HK-2 (cell line): ENCODE measurements at regions not wholly inside any gene's neighbourhood (a gene's known extent, or its start where the extent isn't known, plus 50 kb on each side); places are given as distances from the start of the nearest gene placed in this dataset.
"Not testable (repeated sequence)": the region's sequence is repeated elsewhere in the genome, so short reads cannot be mapped to it uniquely, and the experiment has no call there.

Experiments
- DNase-seq: peaks from one replicate; pipeline ENCODE4 v3.0.0-alpha.2; 2018; ENCODE audit not compliant: unreplicated experiment

DNA sequence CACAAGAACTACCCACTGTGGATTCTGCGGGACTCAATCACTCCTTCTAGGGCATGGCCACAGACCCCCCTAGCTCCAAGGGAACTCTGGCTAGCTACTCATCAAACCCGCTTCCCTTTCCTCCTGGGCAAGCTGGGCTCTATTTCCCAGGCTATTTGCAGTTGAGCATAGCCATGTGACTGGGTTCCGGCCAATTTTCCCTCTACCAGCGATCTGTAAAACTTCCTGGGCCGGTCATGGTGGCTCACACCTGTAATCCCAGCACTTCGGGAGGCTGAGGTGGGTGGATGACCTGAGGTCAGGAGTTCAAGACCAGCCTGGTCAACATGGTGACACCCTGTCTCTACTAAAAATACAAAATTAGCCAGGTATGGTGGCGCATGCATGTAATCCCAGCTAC is 214.9 kb upstream of the IRF2BP2 start:
- not testable (repeated sequence) for DNase-seq

DNA sequence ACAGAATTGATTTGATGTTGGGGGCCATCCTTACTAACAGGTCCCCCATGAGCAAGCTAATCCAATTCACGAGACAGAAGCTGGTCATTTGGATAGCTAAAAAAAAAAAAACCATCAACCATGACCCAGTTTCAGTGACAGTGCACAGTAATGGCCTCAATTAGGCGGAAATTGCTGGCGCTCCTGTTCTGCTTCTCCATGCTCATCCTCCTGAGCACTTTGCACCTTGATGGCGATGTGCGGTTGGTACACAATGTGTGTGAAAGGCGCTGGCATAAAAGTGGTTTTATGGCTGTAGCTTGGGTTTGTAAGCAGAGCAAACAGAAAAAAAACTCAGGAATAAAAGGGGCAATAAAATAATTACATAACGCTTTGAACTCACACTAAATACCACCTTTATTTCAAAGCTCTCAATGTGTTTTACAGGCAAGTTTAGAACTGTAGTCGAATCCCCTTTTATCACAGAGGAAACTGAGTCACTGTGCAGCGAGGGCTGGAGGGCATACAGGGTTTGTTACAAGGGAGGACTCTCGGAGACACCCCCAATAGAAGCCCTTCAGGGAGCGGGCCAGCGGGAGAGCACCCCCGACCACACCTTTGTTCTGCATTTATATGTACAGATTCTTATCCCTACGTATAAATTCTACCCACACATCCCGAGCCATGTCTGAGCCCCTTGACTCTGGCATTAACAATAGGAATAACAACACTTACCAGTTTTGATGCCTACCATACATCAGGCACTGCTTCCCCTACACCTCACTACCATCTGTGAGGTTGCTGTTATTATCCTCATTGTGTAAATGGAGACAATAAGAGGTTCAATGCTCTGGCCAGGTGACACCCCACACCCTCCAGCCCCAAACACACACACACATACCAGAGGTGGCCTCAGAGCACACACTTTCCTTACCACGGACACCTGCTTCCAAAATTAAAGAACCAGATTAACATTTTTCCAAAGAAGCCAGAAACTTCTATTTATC is 213.5 kb upstream of the IRF2BP2 start:
- DNase-seq = no peak

DNA sequence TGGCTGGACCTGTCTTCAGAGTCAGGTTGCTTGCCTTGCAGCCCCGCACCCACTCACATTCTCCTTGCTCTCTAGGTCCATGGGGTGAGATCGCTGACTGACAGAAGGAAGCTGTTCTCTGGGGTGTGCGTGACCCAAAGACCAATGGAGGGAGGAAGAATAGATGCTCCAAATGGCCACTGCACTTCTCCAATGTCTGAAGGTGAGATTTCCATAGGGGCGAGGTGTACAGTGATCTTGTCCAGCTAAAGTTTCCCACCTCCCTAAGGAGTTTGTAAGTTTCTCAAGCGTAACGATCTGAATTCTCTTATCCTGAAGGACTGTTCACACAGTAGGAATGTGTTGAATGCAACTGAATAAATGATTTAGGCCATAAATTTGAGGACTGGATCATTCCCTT is 211.9 kb upstream of the IRF2BP2 start:
- DNase-seq = no peak

DNA sequence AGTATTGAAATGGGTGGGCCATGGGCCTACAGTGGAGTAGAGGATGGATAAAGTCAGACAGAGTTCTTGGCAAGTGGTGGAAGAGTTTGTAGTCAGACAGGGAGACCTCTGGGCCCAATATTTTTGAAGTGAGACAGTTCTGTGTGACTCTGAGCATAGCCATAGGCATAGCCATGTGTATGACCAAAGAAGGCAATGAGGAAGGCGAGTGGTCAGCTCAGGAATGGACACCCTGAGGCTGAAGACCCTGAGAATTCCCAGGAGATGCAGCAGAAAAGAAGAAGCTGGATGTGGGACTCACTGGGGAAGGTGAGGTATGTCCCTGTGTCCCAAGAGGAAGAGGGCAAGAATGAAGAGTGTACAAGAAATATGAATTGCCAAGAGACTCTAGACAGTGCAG is 210.6 kb upstream of the IRF2BP2 start:
- DNase-seq = no peak

DNA sequence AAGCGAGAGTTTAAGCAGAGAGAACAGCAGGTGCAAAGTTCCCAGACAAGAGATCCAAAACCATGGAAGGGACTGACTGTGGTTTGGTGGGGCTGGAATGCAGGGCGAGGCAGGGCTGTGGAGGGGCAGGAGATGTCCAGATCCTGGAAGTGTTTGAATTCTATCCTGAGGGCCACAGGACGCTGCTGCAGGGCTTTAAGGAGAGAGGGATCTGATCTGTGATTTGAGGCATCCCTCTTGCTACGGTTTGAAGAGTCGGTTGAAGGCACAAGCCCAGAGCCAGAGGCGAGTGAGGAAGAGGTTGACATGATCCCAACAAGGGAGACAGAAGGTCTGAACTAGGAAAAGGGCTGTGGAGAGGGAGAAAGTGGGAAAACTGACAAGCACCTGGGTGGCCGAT is 209.9 kb upstream of the IRF2BP2 start:
- not testable (repeated sequence) for DNase-seq

DNA sequence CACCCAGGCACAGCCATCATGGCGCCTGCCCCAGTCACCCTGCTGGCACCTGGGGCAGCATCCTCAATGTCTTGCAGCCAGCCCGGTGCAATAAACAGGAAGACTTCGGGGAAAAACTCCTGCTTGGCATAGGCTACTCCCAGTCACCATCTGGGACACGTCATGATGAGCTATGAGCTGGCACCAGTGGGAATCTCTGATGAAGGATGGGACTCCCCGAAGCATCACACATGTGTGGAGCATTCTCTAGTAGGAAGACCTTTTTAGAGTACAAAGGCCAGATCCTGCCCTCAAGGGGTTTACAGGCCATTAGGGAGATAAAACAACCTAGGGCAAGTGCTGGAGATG is 208.0 kb upstream of the IRF2BP2 start:
- peak; percentile 12 for DNase-seq

DNA sequence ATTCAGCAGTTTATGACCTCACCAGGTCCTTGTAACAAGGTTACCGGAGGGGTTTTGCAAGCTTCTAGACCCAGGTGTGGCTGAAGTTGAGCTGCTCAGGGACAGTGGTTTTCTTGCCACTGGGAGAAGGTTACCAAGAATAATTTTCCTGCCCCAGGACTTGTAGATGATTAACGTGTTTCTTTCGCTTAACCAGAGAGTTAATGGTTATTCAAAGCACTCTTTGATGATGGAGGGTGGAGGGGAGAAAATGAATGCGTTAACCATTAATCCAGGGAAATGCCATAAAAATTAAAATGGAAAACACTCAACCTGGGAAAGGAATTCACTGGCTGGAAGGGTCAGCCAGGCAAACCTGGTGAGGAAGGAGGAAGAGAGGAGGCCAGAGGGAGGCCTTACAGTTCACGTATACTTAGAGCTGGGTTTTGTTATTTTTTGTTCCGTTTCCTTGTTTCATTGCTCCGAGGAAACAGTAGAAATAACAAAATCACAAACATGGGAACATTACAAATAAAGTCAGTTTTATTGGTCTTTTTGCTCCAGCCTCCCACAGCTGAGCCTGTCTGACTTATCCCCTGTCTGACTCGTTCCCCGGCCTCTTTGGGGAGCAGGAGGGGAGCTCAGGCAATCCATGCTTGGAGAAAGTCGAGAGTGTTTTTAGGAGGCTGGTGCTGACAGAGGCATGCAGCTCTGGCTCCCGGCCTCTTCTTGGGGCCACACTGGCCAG is 207.5 kb upstream of the IRF2BP2 start:
- DNase-seq = peak; percentile 42

DNA sequence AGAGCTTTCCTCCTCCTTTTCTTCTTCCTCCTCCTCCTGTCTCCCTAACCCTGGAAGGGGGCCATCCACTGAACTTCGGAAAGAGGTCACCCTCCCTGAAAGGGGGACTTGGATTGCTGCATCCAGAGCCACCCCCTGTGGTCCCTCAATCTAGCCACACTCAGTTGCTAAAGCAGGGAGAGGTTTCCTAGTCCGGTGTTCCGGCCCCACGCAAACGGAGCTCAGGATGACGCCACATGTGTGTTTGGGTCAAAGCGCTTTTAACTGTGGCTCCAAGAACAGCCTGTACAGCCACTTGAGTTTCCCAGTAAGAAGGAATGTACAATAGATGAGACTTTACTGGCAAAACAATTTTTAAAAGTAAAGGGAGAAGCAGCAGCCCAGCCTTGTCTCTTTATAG is 206.9 kb upstream of the IRF2BP2 start:
- DNase-seq = peak; percentile 27

DNA sequence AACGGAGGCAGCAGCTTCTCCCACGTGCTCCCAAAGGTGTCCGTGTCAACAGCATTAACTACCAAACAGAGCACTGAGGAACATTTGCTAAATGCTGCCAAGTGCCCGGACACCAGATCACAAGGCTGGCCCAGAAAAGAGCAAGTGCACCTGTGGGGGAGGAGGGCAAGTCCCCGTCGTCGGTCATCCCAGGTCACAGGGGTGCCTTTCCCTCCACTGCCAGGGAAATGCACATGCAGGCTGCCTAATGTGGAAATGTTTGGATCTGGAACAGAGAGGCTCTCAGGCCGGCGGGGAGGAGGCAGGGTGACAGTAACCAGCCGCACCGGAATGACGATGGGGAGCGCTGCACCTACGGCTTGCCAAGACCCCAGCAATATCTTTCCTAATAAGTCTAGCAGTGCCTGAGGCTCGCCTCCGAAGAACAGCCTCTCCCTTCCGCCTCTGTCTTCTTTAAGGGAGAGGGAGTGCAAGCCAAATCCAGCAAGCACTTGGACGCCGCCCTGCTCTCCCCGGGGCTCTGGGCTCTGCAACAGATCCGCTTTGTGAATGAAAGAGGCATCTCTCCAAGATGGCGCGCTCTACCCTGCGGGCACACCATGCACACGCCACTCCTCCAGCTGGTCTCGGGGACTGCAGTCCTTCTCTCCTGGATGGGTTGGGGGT is 206.3 kb upstream of the IRF2BP2 start:
- not testable (repeated sequence) for DNase-seq

DNA sequence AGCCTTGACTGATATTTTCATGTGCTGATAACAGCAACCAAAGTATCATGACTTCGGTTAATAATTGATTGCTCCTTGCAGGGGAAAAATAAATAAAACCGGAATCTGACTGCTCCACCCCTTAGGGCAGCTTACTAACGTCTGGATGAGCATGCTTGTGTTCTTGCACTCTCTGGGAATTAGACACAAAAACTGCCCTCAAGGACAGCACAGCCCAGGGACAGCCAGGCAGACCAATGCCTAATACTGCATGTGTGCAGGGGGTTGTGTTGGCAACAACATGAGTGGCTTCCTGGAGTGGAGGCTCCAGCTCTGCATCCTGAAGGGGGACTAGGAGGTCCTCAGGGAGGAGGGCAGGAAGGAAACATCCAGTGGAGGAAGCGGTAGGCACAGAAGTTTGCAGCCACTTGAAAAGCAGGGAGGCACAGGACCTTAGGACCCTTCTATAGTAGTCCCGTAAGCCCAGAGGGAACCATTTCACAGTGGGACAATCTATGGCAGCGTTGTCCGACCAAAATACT is 205.4 kb upstream of the IRF2BP2 start:
- not testable (repeated sequence) for DNase-seq

DNA sequence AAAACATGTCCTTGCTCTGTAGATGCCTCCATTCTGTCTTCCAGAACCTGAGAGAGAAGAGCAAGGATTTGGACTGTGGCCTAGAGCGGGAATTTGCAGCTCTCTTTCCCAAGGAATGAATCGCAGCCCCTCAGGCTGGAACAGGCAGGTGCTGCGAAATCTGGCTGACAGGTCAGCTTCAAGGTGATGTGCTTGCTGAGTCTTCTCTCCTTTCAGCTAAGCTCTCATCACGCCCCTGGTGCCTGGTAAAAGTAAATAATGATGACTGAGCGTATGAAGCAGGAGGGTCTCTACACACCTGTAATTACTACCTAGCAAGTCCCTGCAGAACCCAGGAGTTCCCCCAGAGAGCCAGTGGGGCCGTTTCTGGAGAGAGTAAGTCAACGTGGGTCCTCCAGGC is 204.3 kb upstream of the IRF2BP2 start:
- not testable (repeated sequence) for DNase-seq

DNA sequence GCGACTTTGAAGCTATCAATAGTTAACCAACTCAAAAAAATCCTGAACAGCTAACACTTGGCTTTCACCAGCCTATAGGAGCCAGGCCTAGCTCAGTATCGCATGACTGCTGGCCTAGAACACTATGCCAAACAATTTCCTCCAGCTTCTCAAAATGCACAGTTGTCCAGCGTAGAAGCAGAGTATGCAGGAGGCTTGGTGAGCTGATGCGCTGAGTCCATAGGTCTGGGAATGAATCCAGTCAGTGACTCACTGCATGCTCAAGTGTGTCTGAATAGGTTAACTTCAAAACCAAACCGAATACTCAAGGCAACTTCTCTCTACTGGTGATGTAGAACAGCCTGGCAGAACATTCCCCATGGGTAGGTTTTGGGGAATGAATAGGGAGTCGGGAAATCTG is 201.8 kb upstream of the IRF2BP2 start:
- DNase-seq = peak; percentile 83

DNA sequence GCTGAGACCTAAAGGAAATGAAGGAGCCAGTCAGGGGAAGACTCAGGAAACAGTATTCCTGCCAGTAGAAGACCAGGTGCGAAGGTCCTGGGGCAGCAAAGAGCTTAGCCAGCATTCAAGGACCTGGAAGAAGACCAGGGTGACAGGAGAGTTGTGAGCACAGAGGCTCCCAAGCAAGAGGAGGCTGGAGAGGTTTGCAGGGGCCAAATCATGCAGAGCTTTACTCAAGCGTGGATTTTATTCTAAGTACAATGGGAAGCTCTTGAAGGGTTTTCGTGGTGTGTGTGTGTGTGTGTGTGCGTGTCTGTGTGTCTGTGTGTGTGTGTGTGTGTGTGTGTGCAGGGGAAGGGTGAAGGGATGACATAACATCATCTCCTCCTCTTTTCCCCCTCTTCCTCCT is 200.7 kb upstream of the IRF2BP2 start:
- not testable (repeated sequence) for DNase-seq

DNA sequence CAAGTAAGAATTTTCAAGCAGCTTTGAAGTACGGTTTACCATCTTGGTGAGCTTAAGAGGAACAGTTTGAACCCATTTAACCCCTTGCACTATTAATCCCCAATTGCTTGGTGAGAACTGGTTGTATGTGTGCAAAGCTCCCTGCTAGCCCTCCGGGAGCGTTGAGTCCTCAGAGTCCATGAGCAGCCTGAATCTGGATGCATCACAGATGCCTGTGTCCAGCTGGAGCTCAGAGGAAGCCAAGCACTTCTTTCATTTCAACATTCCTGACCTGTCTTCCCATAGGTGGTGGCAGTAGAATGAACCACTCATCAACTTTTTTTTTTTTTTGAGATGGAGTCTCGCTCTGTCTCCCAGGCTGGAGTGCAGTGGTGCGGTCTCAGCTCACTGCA is 199.9 kb upstream of the IRF2BP2 start:
- DNase-seq = not testable (repeated sequence)

DNA sequence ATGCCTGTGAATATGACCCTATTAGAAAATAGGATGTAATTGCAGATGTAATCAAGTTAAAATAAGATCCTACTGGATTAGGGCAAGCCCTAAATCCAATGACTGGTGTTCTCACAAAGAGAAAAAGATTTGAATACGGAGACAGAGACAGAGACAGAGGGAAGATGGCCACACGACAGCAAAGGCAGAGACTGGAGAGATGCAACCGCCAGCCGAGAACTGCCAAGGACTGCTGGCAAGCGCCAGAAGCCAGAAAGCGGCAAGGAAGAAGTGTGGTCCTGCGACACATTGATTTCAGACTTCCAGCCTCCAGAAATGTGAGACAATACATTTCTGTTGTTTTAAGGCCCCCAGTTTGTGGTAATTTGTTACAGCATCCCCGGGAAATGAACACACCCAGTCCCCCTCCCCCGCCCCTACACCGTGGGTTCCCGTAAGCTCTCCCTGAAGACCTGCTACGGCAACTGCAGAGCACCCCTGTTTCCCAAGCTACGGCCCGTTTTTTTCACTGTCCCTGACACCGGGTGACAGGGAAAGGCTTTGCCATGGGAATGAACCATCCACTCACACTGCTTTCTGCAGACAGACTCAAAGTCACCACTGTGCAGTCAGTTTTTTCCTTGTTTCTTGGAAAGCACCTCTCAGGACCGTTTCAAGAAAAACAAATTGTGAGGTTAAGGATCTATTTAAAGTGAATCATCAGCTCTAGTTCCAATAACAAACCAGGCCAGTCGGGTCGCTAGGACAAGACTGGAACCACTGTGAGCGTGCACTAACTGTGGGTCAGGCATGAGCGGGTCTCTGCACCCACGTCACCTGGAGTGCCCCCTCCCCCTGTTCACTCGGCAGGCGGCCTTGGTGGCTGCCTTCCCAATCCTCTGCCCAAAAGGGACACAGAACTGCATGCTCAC is 199.2 kb upstream of the IRF2BP2 start:
- peak; percentile 74 for DNase-seq

DNA sequence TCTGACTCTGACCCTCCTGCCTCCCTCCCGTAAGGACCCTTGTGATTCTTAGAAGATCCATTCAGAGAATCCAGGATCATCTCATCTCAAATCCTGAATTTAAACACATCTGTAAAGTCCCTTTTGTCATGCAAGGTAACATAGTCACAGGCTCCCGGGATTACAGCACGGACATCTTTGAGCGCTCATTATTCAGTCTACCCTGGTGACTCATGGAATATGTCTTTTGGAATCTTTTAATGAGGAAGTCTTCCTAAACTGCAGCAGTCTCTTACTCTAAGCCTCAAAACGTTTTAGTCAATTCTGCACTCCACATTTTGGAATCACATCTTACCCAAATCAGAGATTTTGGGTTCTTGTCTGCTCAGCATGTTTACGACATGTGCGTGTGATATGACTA is 198.5 kb upstream of the IRF2BP2 start:
- not testable (repeated sequence) for DNase-seq

DNA sequence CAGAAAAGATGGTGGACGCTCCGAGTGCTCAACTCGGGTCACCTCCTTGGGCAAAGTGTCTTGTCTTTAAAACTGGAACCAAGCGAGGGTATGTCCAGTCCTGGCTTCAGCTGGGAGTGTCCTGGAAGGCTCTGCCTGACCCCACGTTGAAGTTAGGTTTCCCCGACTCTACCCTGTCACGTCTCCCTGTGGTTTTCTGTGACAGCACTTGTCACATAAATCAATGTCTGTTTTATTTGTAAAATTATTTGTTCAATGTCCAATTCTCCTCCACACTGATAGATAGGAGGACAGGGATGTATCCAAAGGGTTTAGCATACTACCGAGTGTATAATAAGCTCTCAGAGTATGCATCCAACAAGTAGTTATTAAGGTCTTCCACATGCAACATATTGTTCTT is 197.7 kb upstream of the IRF2BP2 start:
- not testable (repeated sequence) for DNase-seq

DNA sequence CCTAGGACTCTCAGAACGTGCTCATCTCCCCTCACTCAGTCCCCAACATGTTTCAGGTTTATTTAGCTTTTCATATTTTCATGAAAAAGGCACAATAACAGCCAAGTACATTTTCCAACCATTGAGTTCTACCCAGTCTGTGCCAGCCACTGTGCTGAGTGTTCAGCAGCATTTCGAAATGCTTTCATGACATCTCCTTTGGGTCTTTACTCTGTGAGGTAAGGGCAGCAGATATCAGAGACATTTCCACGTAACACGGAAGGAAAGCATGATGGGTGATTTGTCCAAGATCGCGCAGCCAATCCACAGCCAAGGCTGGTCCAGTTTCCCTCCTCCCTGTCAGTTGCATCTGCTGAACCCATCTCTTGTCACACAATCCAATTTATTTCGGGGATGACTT is 192.6 kb upstream of the IRF2BP2 start:
- not testable (repeated sequence) for DNase-seq

DNA sequence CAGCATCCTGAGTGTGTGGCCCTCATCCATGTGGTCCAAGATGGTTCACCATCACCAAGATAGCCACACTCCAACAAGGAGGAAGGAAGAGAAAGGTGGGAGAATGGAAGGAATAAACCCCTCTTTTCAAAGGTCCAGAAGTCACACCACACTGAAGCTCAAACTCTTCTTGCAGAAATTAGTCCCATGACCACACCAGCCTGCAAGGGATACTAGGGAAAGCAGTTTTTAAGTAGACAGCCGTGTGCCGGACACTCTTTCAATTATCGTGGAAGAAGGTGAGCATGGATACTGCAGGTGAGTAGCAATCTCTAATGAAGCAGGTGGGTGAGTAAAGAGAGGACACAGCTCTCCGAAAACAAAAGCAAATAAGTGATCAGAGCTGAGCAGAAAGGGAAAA is 191.7 kb upstream of the IRF2BP2 start:
- not testable (repeated sequence) for DNase-seq

DNA sequence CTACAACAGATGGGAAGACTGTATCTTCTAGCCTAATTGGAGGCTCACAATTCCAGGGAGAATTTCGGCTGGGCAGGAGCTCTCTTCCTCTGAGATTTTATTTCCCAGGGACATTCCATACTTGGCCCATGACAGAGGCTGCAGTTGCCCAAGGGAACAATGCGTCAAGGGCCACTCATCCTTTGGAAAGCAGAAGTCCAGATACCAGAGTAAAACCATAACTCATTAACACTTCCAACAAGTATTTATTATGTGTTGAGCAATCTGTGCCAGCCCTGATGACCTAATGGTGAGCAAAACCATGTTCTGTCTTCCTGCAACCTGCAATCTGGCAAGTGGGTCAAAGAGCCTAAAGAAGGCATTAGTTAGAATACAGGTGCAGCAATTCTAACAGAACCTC is 191.2 kb upstream of the IRF2BP2 start:
- DNase-seq = not testable (repeated sequence)

DNA sequence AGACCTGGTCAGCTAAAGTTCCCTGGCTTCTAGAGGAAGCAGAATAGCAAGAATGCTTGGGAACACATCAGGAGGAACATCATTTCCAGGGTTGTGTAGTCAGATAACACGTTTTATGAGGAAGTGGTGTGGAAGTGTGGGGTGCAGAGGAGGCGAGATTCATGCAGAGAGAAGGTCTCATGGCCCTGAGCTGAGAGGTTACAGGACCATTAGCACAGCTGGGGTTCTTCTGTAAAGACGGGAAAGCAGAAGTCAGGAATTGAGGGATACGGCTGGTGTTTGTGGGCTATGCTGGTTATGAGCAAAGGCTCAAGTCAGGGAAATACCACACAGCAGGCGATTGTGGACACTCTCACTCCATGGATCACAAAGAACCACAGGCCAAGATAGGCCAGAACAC is 190.6 kb upstream of the IRF2BP2 start:
- DNase-seq = not testable (repeated sequence)
